ENCODE measurements at regions not wholly inside any gene's neighbourhood (a gene's known extent, or its start where the extent isn't known, plus 50 kb on each side); places are given as distances from the start of the nearest gene placed in this dataset.

GRCh38 chr12:127500512-127501035, 766.4 kb upstream of the TMEM132C start (continued):
- TF ChIP-seq CREB1 (CRISPR knock-in tag; IDR thresholded peaks at IDR 0.05; ENCODE audit: low read depth) (no peak), REST (IDR thresholded peaks at IDR 0.05; ENCODE audit: unreplicated experiment) (no peak)

- Histone ChIP-seq H2AFZ (no peak overlapping the region), H3K4me1 (ENCODE audit: insufficient read depth) (no peaks in the 10 kb centered on the region; the same call in 1 of the 2 replicates), H4K20me1 (replicated peaks; ENCODE audit: insufficient read depth) (no peaks in the 10 kb centered on the region), H3K27ac (ENCODE audit: low read depth) (no peak overlapping the region), H3K27me3 (ENCODE audit: insufficient read depth) (no peaks in the 10 kb centered on the region), H3K79me2 (replicated peaks; ENCODE audit: insufficient read depth) (no peaks in the 10 kb centered on the region), H3K36me3 (ENCODE audit: insufficient read depth) (no peaks in the 10 kb centered on the region; the same call in 1 of the 2 replicates), H3F3A (replicated peaks; ENCODE audit: low read depth) (no peaks in the 10 kb centered on the region), H3K4me2 (no peak overlapping the region), H3K9me2 (ENCODE audit: insufficient read depth) (no peaks in the 10 kb centered on the region), H3K4me3 (no peak overlapping the region)
- ATAC-seq = no peak
- Mint-ChIP-seq H3K27me3 (ENCODE audit: insufficient read depth, low read depth, poor library complexity) (peaks cover 3% of the 10 kb centered on the region), H3K36me3 (ENCODE audit: low read depth) (peaks cover 48% of the 10 kb centered on the region), H3K4me1 (no peaks in the 10 kb centered on the region), H3K27ac (no peak overlapping the region), H3K9me3 (peaks cover 97% of the 10 kb centered on the region), H3K4me3 (no peak overlapping the region)
- DNase-seq (ENCODE audit: low spot score) = no peak
- no peak for TF ChIP-seq REST (IDR thresholded peaks at IDR 0.05; ENCODE audit: unreplicated experiment)
- no peak for TF ChIP-seq STAT1 (IDR thresholded peaks at IDR 0.05; ENCODE audit: unreplicated experiment)
- TF ChIP-seq CREB1 (CRISPR knock-in tag; IDR thresholded peaks at IDR 0.05; ENCODE audit: low read depth) = no peak
- no peak for TF ChIP-seq NANOG (IDR thresholded peaks at IDR 0.05; ENCODE audit: borderline replicate concordance)
- no peak for TF ChIP-seq EZH2 (IDR thresholded peaks at IDR 0.05; ENCODE audit: low read depth, unreplicated experiment)
- TF ChIP-seq ZNF114 (CRISPR knock-in tag; IDR thresholded peaks at IDR 0.05) = no peak
- no peak for TF ChIP-seq ETS1 (IDR thresholded peaks at IDR 0.05)
- no peak for TF ChIP-seq POLR2AphosphoS5 (IDR thresholded peaks at IDR 0.05; ENCODE audit: low read depth)
- TF ChIP-seq ZNF331 (CRISPR knock-in tag; IDR thresholded peaks at IDR 0.05; ENCODE audit: low read depth) = no peak
- TF ChIP-seq JUNB (IDR thresholded peaks at IDR 0.05; ENCODE audit: unreplicated experiment) = no peak
- no peak for TF ChIP-seq CTCF (conservative IDR thresholded peaks at IDR 0.05; ENCODE audit: low read depth in 2 of 2)
- TF ChIP-seq EZH2phosphoT487 (IDR thresholded peaks at IDR 0.05; ENCODE audit: unreplicated experiment) = no peak
Observed at GRCh38 chr12:127501916-127502315, 765.1 kb upstream of the TMEM132C start.
